K562 (cell line): ENCODE measurements at regions not wholly inside any gene's neighbourhood (a gene's known extent, or its start where the extent isn't known, plus 50 kb on each side); places are given as distances from the start of the nearest gene placed in this dataset.

Source experiments
- ATAC-seq: fragments of 200-7000 bp; cut with Tn5 transposase; 3 replicates; pipeline ENCODE4 v1.9.1; 2020; ENCODE audit warnings: moderate library complexity
- BruUV-seq: library from RNA; stranded (reverse); fragments of 400-500 nt; replicated peaks from 2 replicates; lab custom pipeline; 2021; lab: Mats Ljungman, UMichigan
- CTCF ChIA-PET: fragments of 300-600 bp; formaldehyde crosslinking; extraction: SDS; loops from one replicate; lab custom pipeline; 2021; ENCODE audit warnings: low intra/inter-chr PET ratio; lab: Yijun Ruan, JAX
- POLR2A ChIA-PET: fragments of 300-600, 350-650 bp; sonication (Branson Sonifier 250); formaldehyde crosslinking; extraction: SDS; loops from one replicate; lab custom pipeline; 2021; ENCODE audit warnings: antibody characterized with exemption, inconsistent platforms; lab: Yijun Ruan, JAX
- DNase-seq, 4 experiments: peaks; one replicate each; pipeline versions ENCODE4 v3.0.0 to v3.0.0-alpha.2; 2011 to 2018; ENCODE audit warnings: low spot score in 3 of 4, mixed read lengths in 3 of 4; ENCODE audit errors: extremely low read depth in 1 of 4
- FAIRE-seq: peaks from 2 replicates; lab custom pipeline; 2011; peaks lifted over from hg19 to GRCh38; lab: Jason Lieb, UNC
- H2AFZ ChIP-seq: 2 replicates; pipeline ENCODE4 v1.6.0; 2011; ENCODE audit warnings: low read depth, low read length, control low read depth, inconsistent platforms
- H3K27ac ChIP-seq: fragments of 200-600 bp; 3 replicates; pipeline ENCODE4 v1.8.0; 2011; ENCODE audit warnings: low read depth, mild to moderate bottlenecking, control low read depth, inconsistent platforms, low read length, moderate library complexity, mixed read lengths; ENCODE audit errors: extremely low read depth
- H3K27me3 ChIP-seq, 2 experiments: fragments of 300-600 bp in 1 of 2; 2 replicates in 1 of 2; 3 replicates in 1 of 2; pipeline versions ENCODE4 v1.6.0 to v1.8.0; 2011; ENCODE audit warnings: inconsistent platforms in 2 of 2, low read length in 2 of 2, mild to moderate bottlenecking in 1 of 2, mixed read lengths in 1 of 2, moderate library complexity in 1 of 2; ENCODE audit not compliant: control insufficient read depth in 2 of 2, insufficient read depth in 2 of 2
- H3K36me3 ChIP-seq: fragments of 300-600 bp; 3 replicates; pipeline ENCODE4 v1.8.0; 2011; ENCODE audit warnings: mild to moderate bottlenecking, low read length, inconsistent platforms; ENCODE audit not compliant: control insufficient read depth, insufficient read depth
- H3K4me1 ChIP-seq, 2 experiments: fragments of 200-600 bp in 1 of 2; replicated peaks in 1 of 2; 2 replicates in 1 of 2; 3 replicates in 1 of 2; pipeline versions ENCODE4 v1.5.1 to v1.8.0; 2011; ENCODE audit warnings: inconsistent platforms in 2 of 2, low read length in 2 of 2, mild to moderate bottlenecking in 1 of 2, mixed read lengths in 1 of 2, moderate library complexity in 1 of 2; ENCODE audit not compliant: control insufficient read depth in 2 of 2, insufficient read depth in 2 of 2
- H3K4me2 ChIP-seq: 2 replicates; pipeline ENCODE4 v1.6.1; 2011; ENCODE audit warnings: low read length, control low read depth, inconsistent platforms, mixed read lengths; ENCODE audit not compliant: insufficient read depth
- H3K4me3 ChIP-seq: fragments of 200-600 bp; sonication (generic), shearing (Covaris generic); 2 replicates; pipeline ENCODE4 v1.5.1; 2016; ENCODE audit warnings: control low read depth, inconsistent platforms
- H3K79me2 ChIP-seq: fragments of 200-600 bp; 3 replicates; pipeline ENCODE4 v1.8.0; 2011; ENCODE audit warnings: low read length, inconsistent platforms; ENCODE audit not compliant: control insufficient read depth, insufficient read depth
- H3K9ac ChIP-seq, 2 experiments: 2 replicates each; pipeline versions ENCODE4 v1.6.0 to v1.6.1; 2011; ENCODE audit warnings: low read depth in 2 of 2, low read length in 2 of 2, control low read depth in 1 of 2, inconsistent platforms in 1 of 2, mild to moderate bottlenecking in 1 of 2, mixed read lengths in 1 of 2; ENCODE audit not compliant: insufficient read depth in 1 of 2
- H3K9me1 ChIP-seq: one replicate; pipeline ENCODE4 v1.6.0; 2011; ENCODE audit warnings: inconsistent platforms, mild to moderate bottlenecking, low read length, moderate library complexity; ENCODE audit not compliant: control insufficient read depth, insufficient read depth
- H3K9me3 ChIP-seq: replicated peaks from 2 replicates; pipeline ENCODE4 v1.5.1; 2011; ENCODE audit warnings: low read depth, low read length, inconsistent platforms; ENCODE audit not compliant: control insufficient read depth, insufficient read depth
- H4K20me1 ChIP-seq: replicated peaks from 2 replicates; pipeline ENCODE4 v1.6.1; 2011; ENCODE audit warnings: low read length, inconsistent platforms, mixed read lengths; ENCODE audit not compliant: control insufficient read depth, insufficient read depth
- CHD4 ChIP-seq: fragments of 200-600 bp; sonication (generic); IDR thresholded peaks from 3 replicates; pipeline ENCODE4 v1.6.1; 2012; ENCODE audit warnings: low read depth, mild to moderate bottlenecking, mixed read lengths, low read length, inconsistent platforms; ENCODE audit not compliant: insufficient read depth, insufficient replicate concordance, poor library complexity, severe bottlenecking
- ELF2 ChIP-seq: fragments of 250-450 bp; sonication (Bioruptor Pico); IDR thresholded peaks from 2 replicates; pipeline ENCODE4 v1.5.0; 2021; ENCODE audit warnings: mild to moderate bottlenecking
- GABPB2 ChIP-seq: fragments of 250-450 bp; sonication (Bioruptor Pico); conservative IDR thresholded peaks from 2 replicates; pipeline ENCODE4 v1.5.1; 2021; ENCODE audit warnings: mild to moderate bottlenecking
- MIER1 ChIP-seq: fragments of 450-650 bp; IDR thresholded peaks from 2 replicates; pipeline ENCODE4 v1.6.1; 2016; ENCODE audit warnings: antibody characterized with exemption, mild to moderate bottlenecking, low read depth
- POLR2AphosphoS2 ChIP-seq: IDR thresholded peaks from 2 replicates; pipeline ENCODE4 v1.6.1; 2012; ENCODE audit warnings: low read length, improper control_type of control experiment
- SMAD3 ChIP-seq: fragments of 450-650 bp; formaldehyde crosslinking; conservative IDR thresholded peaks from 2 replicates; pipeline ENCODE4 v1.4.0; 2020; ENCODE audit warnings: mild to moderate bottlenecking
- ZFP30 ChIP-seq: fragments of 250-450 bp; sonication (Bioruptor Pico); IDR thresholded peaks from 2 replicates; pipeline ENCODE4 v1.8.0; 2022; ENCODE audit warnings: moderate library complexity, mild to moderate bottlenecking, inconsistent platforms, borderline replicate concordance
- WGBS: fragments of 100-300 bp; shearing (Covaris generic); methylation state at CpG from one replicate; pipeline ENCODE4 v1.1.6; 2016; ENCODE audit warnings: low coverage, mixed read lengths; ENCODE audit not compliant: insufficient coverage; ENCODE audit errors: missing lambda C conversion rate; 5-methylcytosine and 5-hydroxymethylcytosine counted together
- in situ Hi-C: fragments of 300-500 bp; cut with MboI; formaldehyde crosslinking; loops from 4 replicates; pipeline ENCODE4 v1.15.0; 2018; ENCODE audit warnings: inconsistent platforms, mixed read lengths
- intact Hi-C: fragments of 100-400 bp; cut with micrococcal nuclease; formaldehyde crosslinking; loops from 2 replicates; pipeline ENCODE4 v1.14.2; 2022

GRCh38 chr1:175808999-175809398 is 65.6 kb upstream of the TNR start:
- in situ Hi-C loops, result no loop called here
- Histone ChIP-seq H2AFZ (no peak overlapping the region), H4K20me1 (no peaks in the 10 kb centered on the region), H3K27ac (no peak overlapping the region), H3K36me3 (no peaks in the 10 kb centered on the region), H3K4me3 (no peak overlapping the region), H3K9me1 (no peaks in the 10 kb centered on the region)
- CTCF ChIA-PET, result no interaction called here
- ATAC-seq, result no peak
- no peak for FAIRE-seq
- DNase-seq, result no peak
- POLR2A ChIA-PET, result interaction anchor here (1.1 kb wide), 1 partner anchor 67 kb away, joined by 3 read pairs; no protein-coding TSS in a partner anchor
- no TSS peak for BruUV-seq
- TF ChIP-seq MIER1 (no peak), ELF2 (CRISPR knock-in tag) (no peak), CHD4 (no peak), GABPB2 (no peak), SMAD3 (CRISPR knock-in tag) (no peak), ZFP30 (CRISPR knock-in tag) (no peak)
- TF ChIP-seq, all 486 proteins: peak for 0
- Histone ChIP-seq H3K9me3 (no peaks in the 10 kb centered on the region), H3K9ac (no peak overlapping the region), H3K4me1 (no peaks in the 10 kb centered on the region), H3K27me3 (no peaks in the 10 kb centered on the region), H3K4me2 (no peak overlapping the region), H3K79me2 (no peaks in the 10 kb centered on the region)
- intact Hi-C loops, result no loop called here

- TF ChIP-seq POLR2AphosphoS2, result no peak
- TF ChIP-seq, all 486 proteins: peak for 0
- H3K9ac ChIP-seq, result no peak overlapping the region
- WGBS, result 0% methylated on average over 4 of the region's 4 CpGs
- no peak overlapping the region for H3K4me3 ChIP-seq
- H3K9me1 ChIP-seq, result no peaks in the 10 kb centered on the region
- BruUV-seq, result no TSS peak
- no peaks in the 10 kb centered on the region for H3K36me3 ChIP-seq
- no peak overlapping the region for H2AFZ ChIP-seq
- no peak for ATAC-seq
- H4K20me1 ChIP-seq, result no peaks in the 10 kb centered on the region
- H3K4me1 ChIP-seq, result no peaks in the 10 kb centered on the region
- intact Hi-C loops (no loop called here), in situ Hi-C loops (no loop called here)
- H3K4me2 ChIP-seq, result no peak overlapping the region
- H3K79me2 ChIP-seq, result no peaks in the 10 kb centered on the region
- no peaks in the 10 kb centered on the region for H3K27me3 ChIP-seq
- ChIA-PET POLR2A (interaction anchor here (0.6 to 1.1 kb wide), 2 partner anchors 18 to 67 kb away, joined by 3 read pairs; no protein-coding TSS in a partner anchor), CTCF (no interaction called here)
- DNase-seq, result no peak
- H3K9me3 ChIP-seq, result no peaks in the 10 kb centered on the region
- FAIRE-seq, result no peak
- H3K27ac ChIP-seq, result no peak overlapping the region
These were observed 65.2 kb upstream of the TNR start for GRCh38 chr1:175808573-175808972.
